WTC11 (cell line): ENCODE measurements at regions not wholly inside any gene's neighbourhood (a gene's known extent, or its start where the extent isn't known, plus 50 kb on each side); places are given as distances from the start of the nearest gene placed in this dataset.
A peak's percentile ranks its signal among the peaks of the same experiment; 100 is the strongest.

Source experiments
- ATAC-seq: fragments of 200-7000 bp; cut with Tn5 transposase; 2 replicates; pipeline ENCODE4 v1.10.0; 2021; ENCODE audit warnings: mild to moderate bottlenecking, moderate library complexity
- CTCF ChIA-PET: fragments of 300-600 bp; sonication (Branson Sonifier 250); formaldehyde crosslinking; loops from one replicate; lab custom pipeline; 2021; ENCODE audit warnings: antibody characterized with exemption; lab: Charles Lee
- POLR2A ChIA-PET: fragments of 350-600 bp; sonication (Branson Sonifier 250); formaldehyde crosslinking; loops from one replicate; lab custom pipeline; 2021; ENCODE audit warnings: antibody characterized with exemption; lab: Charles Lee
- DNase-seq: peaks from one replicate; pipeline ENCODE4 v3.0.0; 2021; ENCODE audit warnings: low spot score
- H3K27ac Mint-ChIP-seq: 2 replicates; pipeline ENCODE4 v1.8.0; 2021; ENCODE audit warnings: mixed read lengths
- H3K27me3 Mint-ChIP-seq: 2 replicates; pipeline ENCODE4 v1.8.0; 2021; ENCODE audit warnings: low read depth, mild to moderate bottlenecking, moderate library complexity, mixed read lengths
- H3K36me3 Mint-ChIP-seq: 2 replicates; pipeline ENCODE4 v1.8.0; 2021; ENCODE audit warnings: mixed read lengths
- H3K4me1 Mint-ChIP-seq: 2 replicates; pipeline ENCODE4 v1.8.0; 2022; ENCODE audit warnings: mixed read lengths
- H3K4me3 Mint-ChIP-seq: 2 replicates; pipeline ENCODE4 v1.8.0; 2021; ENCODE audit warnings: mild to moderate bottlenecking, moderate library complexity, mixed read lengths
- H3K9me3 Mint-ChIP-seq: 2 replicates; pipeline ENCODE4 v1.8.0; 2021; ENCODE audit warnings: mixed read lengths
- ATF3 ChIP-seq: sonication (generic); formaldehyde crosslinking; conservative IDR thresholded peaks from 2 replicates; pipeline ENCODE4 v1.8.1; 2022; ENCODE audit warnings: mild to moderate bottlenecking, missing genetic modification reagents
- CREB1 ChIP-seq: sonication (generic); formaldehyde crosslinking; IDR thresholded peaks from 2 replicates; pipeline ENCODE4 v1.8.0; 2023; ENCODE audit warnings: mild to moderate bottlenecking, missing genetic modification reagents
- E2F4 ChIP-seq: sonication (generic); formaldehyde crosslinking; IDR thresholded peaks from 2 replicates; pipeline ENCODE4 v1.8.1; 2022; ENCODE audit warnings: low read depth, mild to moderate bottlenecking, moderate library complexity, missing genetic modification reagents, borderline replicate concordance
- E2F5 ChIP-seq: sonication (generic); formaldehyde crosslinking; IDR thresholded peaks from 2 replicates; pipeline ENCODE4 v1.8.1; 2022; ENCODE audit warnings: mild to moderate bottlenecking, moderate library complexity, missing genetic modification reagents
- ELF4 ChIP-seq: sonication (generic); formaldehyde crosslinking; IDR thresholded peaks from 2 replicates; pipeline ENCODE4 v1.8.1; 2022; ENCODE audit warnings: low read depth, mild to moderate bottlenecking, moderate library complexity, missing genetic modification reagents
- EMX1 ChIP-seq: fragments of 250-450 bp; sonication (Bioruptor Pico); IDR thresholded peaks from 2 replicates; pipeline ENCODE4 v1.8.0; 2021; ENCODE audit warnings: mild to moderate bottlenecking
- FOXJ3 ChIP-seq: sonication (generic); formaldehyde crosslinking; IDR thresholded peaks from 2 replicates; pipeline ENCODE4 v1.9.0; 2021; ENCODE audit warnings: missing genetic modification reagents, mild to moderate bottlenecking, borderline replicate concordance
- FOXP1 ChIP-seq: sonication (generic); formaldehyde crosslinking; IDR thresholded peaks from 2 replicates; pipeline ENCODE4 v1.8.0; 2022; ENCODE audit warnings: missing genetic modification reagents, mild to moderate bottlenecking, moderate library complexity, borderline replicate concordance
- GABPB1 ChIP-seq: sonication (generic); formaldehyde crosslinking; IDR thresholded peaks from 2 replicates; pipeline ENCODE4 v1.8.1; 2023; ENCODE audit warnings: mild to moderate bottlenecking, missing genetic modification reagents
- GRHL2 ChIP-seq: fragments of 250-450 bp; sonication (Bioruptor Pico); IDR thresholded peaks from 2 replicates; pipeline ENCODE4 v1.8.0; 2022; ENCODE audit warnings: mild to moderate bottlenecking, moderate library complexity; ENCODE audit not compliant: insufficient replicate concordance, severe bottlenecking
- JUN ChIP-seq: sonication (generic); formaldehyde crosslinking; IDR thresholded peaks from 2 replicates; pipeline ENCODE4 v1.8.0; 2023; ENCODE audit warnings: mild to moderate bottlenecking, missing genetic modification reagents
- NR1H2 ChIP-seq: sonication (generic); formaldehyde crosslinking; IDR thresholded peaks from 2 replicates; pipeline ENCODE4 v1.9.0; 2021; ENCODE audit warnings: mild to moderate bottlenecking, moderate library complexity, missing genetic modification reagents
- OVOL2 ChIP-seq: fragments of 250-450 bp; sonication (Bioruptor Pico); IDR thresholded peaks from 2 replicates; pipeline ENCODE4 v1.9.0; 2021; ENCODE audit warnings: mild to moderate bottlenecking, borderline replicate concordance
- RORB ChIP-seq: fragments of 250-450 bp; sonication (Bioruptor Pico); IDR thresholded peaks from 2 replicates; pipeline ENCODE4 v1.9.0; 2021; ENCODE audit warnings: mild to moderate bottlenecking
- SP1 ChIP-seq: sonication (generic); formaldehyde crosslinking; conservative IDR thresholded peaks from 2 replicates; pipeline ENCODE4 v1.8.1; 2022; ENCODE audit warnings: missing genetic modification reagents
- STAT6 ChIP-seq: sonication (generic); formaldehyde crosslinking; conservative IDR thresholded peaks from 2 replicates; pipeline ENCODE4 v1.8.1; 2023; ENCODE audit warnings: mild to moderate bottlenecking, low read depth, missing genetic modification reagents, moderate library complexity
- TEAD1 ChIP-seq: sonication (generic); formaldehyde crosslinking; IDR thresholded peaks from 2 replicates; pipeline ENCODE4 v1.8.0; 2022; ENCODE audit warnings: mild to moderate bottlenecking, missing genetic modification reagents
- ZNF121 ChIP-seq: sonication (generic); formaldehyde crosslinking; IDR thresholded peaks from 2 replicates; pipeline ENCODE4 v1.8.0; 2023; ENCODE audit warnings: missing genetic modification reagents
- ZNF138 ChIP-seq: sonication (generic); formaldehyde crosslinking; conservative IDR thresholded peaks from 2 replicates; pipeline ENCODE4 v1.8.1; 2022; ENCODE audit warnings: mild to moderate bottlenecking, moderate library complexity, missing genetic modification reagents
- TF ChIP-seq, protein P1 (sequence below): sonication (generic); formaldehyde crosslinking; IDR thresholded peaks from 2 replicates; pipeline ENCODE4 v1.8.0; 2023; ENCODE audit warnings: missing genetic modification reagents
- TF ChIP-seq, protein P2 (sequence below): sonication (generic); formaldehyde crosslinking; IDR thresholded peaks from 2 replicates; pipeline ENCODE4 v1.8.1; 2022; ENCODE audit warnings: mild to moderate bottlenecking, missing genetic modification reagents, moderate library complexity, borderline replicate concordance

DNA sequence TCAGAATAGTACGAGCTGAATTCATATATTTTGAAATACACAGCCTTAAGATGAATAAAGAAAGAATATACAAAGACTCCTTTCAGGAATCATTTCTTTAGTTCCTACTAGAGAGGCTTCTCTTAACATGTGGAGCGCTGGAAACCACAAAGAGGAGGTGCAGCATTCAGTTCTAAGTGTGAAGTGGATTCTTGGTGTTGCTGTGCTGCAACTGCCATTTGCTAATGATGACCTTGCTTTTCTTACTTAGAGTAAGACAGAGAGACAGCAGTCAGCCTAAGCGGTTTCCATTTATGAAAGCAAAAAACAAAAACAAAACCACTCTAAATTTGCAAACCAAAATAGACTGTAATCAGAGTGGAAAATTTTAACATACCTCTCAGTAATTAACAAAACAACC lies 629.0 kb downstream of the EPHA7 start (continued):
- TF ChIP-seq OVOL2 (no peak), GRHL2 (CRISPR knock-in tag) (no peak), E2F4 (no peak), CREB1 (CRISPR knock-in tag) (no peak), TEAD1 (CRISPR knock-in tag) (no peak), ELF4 (CRISPR knock-in tag) (no peak), RORB (CRISPR knock-in tag) (no peak), ZNF121 (CRISPR knock-in tag) (no peak), SP1 (CRISPR knock-in tag) (no peak)
- TF ChIP-seq, protein P1, sequence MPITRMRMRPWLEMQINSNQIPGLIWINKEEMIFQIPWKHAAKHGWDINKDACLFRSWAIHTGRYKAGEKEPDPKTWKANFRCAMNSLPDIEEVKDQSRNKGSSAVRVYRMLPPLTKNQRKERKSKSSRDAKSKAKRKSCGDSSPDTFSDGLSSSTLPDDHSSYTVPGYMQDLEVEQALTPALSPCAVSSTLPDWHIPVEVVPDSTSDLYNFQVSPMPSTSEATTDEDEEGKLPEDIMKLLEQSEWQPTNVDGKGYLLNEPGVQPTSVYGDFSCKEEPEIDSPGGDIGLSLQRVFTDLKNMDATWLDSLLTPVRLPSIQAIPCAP, result no peak

DNA sequence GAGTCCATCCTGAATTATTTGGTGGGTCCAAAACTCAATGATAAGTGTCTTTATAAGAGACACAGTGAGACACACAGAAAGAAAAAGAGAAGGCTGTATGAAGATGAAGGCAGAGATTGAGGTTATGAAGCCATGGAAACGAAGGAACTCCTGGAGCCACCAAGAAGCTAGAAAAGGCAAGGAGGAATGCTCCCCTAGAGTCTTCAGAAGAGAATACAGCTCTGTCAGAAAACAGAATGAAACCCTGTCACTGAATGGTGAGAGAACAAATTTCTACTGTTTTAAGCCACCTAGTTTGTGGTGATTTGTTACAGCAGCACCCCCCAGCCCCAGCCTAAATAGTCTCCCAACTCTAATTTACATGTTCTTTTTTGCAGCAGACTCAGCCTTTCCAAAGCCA lies 635.1 kb downstream of the EPHA7 start:
- H3K4me3 Mint-ChIP-seq, result no peak overlapping the region
- H3K9me3 Mint-ChIP-seq, result 0 out of 2 replicates have a peak, but pooled peaks cover 3% of the 10 kb centered on the region
- ATAC-seq (peak; percentile 71), DNase-seq (no peak)
- CTCF ChIA-PET, result interaction anchor here (0.6 kb wide), 1 partner anchor 686 kb away, joined by 3 read pairs; no protein-coding TSS in a partner anchor
- no peaks in the 10 kb centered on the region for H3K27me3 Mint-ChIP-seq
- POLR2A ChIA-PET, result no interaction called here
- H3K27ac Mint-ChIP-seq, result no peak overlapping the region
- peaks cover 8% of the 10 kb centered on the region for H3K4me1 Mint-ChIP-seq
- TF ChIP-seq ELF4 (CRISPR knock-in tag), result no peak
- no peak for TF ChIP-seq GABPB1 (CRISPR knock-in tag)
- H3K36me3 Mint-ChIP-seq, result no peaks in the 10 kb centered on the region

DNA sequence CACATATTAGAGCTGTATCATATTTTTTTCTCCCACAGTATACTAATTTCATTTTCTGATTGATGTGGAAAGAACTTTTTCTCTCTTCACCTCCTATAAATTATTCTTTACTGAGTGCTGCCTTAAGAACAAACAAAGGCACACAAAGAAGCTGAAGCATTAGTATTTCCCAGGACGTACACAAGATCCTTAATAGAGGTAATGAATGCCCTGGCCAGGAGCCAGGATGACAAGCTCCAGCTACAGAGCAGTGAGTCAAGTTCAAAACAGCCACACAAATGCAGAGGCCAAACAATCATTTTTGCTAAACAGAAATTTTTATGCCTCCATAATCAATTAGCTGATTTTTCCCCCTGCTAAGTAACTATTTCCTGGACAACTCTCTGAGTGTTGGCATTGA lies 639.6 kb downstream of the EPHA7 start:
- H3K27ac Mint-ChIP-seq, result no peak overlapping the region
- no peak overlapping the region for H3K4me3 Mint-ChIP-seq
- no peak for DNase-seq
- H3K36me3 Mint-ChIP-seq, result no peaks in the 10 kb centered on the region
- ChIA-PET CTCF (no interaction called here), POLR2A (no interaction called here)
- no peaks in the 10 kb centered on the region for H3K27me3 Mint-ChIP-seq
- H3K4me1 Mint-ChIP-seq, result peaks cover 19% of the 10 kb centered on the region
- no peaks in the 10 kb centered on the region for H3K9me3 Mint-ChIP-seq
- TF ChIP-seq ATF3 (CRISPR knock-in tag), result no peak
- no peak for TF ChIP-seq FOXJ3 (CRISPR knock-in tag)
- TF ChIP-seq, protein P2, sequence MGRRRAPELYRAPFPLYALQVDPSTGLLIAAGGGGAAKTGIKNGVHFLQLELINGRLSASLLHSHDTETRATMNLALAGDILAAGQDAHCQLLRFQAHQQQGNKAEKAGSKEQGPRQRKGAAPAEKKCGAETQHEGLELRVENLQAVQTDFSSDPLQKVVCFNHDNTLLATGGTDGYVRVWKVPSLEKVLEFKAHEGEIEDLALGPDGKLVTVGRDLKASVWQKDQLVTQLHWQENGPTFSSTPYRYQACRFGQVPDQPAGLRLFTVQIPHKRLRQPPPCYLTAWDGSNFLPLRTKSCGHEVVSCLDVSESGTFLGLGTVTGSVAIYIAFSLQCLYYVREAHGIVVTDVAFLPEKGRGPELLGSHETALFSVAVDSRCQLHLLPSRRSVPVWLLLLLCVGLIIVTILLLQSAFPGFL (CRISPR knock-in tag), result no peak
- no peak for TF ChIP-seq E2F5
- TF ChIP-seq STAT6 (CRISPR knock-in tag), result no peak
- no peak for TF ChIP-seq JUN (CRISPR knock-in tag)
- no peak for TF ChIP-seq FOXP1 (CRISPR knock-in tag)
- TF ChIP-seq NR1H2 (CRISPR knock-in tag), result no peak
- no peak for TF ChIP-seq EMX1
- no peak for TF ChIP-seq CREB1 (CRISPR knock-in tag)
- TF ChIP-seq OVOL2, result no peak
- TF ChIP-seq ZNF138 (CRISPR knock-in tag), result no peak
- no peak for ATAC-seq
